ENCODE measurements at regions not wholly inside any gene's neighbourhood (a gene's known extent, or its start where the extent isn't known, plus 50 kb on each side); places are given as distances from the start of the nearest gene placed in this dataset.

DNA sequence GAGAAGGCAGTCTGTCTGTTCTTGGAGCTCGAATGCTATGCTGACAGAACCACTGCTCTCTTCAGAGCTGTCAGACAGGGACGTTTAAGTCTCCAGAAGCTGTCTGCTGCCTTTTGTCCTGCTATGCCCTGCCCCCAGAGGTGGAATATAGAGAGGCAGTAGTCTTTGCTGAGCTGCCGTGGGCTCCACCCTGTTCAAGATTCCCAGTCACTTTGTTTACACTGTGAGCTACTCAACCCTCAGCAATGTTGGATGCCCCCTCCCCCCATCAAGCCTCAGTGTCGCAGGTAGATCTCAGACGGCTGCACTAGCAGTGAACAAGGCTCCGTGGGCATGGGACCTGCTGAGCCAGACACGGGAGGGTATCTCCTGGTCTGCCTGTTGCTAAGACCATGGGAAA lies 344.2 kb downstream of the TMEM161B start:
- Histone ChIP-seq H3K4me1 (ENCODE audit: control insufficient read depth, insufficient read depth, low read length) (no peaks in the 10 kb centered on the region), H3K9me3 (replicated peaks; ENCODE audit: control insufficient read depth, low read depth, low read length) (peaks cover 19% of the 10 kb centered on the region), H3K4me3 (ENCODE audit: low read length) (no peak overlapping the region), H3K27ac (ENCODE audit: low read length) (no peak overlapping the region), H3K36me3 (ENCODE audit: control insufficient read depth, insufficient read depth, low read length) (no peaks in the 10 kb centered on the region), H3K27me3 (ENCODE audit: control insufficient read depth, insufficient read depth, low read length) (no peaks in the 10 kb centered on the region)
- 46% methylated on average over 5 of the region's 7 CpGs for WGBS (ENCODE audit: insufficient coverage)
- DNase-seq, result no peak

DNA sequence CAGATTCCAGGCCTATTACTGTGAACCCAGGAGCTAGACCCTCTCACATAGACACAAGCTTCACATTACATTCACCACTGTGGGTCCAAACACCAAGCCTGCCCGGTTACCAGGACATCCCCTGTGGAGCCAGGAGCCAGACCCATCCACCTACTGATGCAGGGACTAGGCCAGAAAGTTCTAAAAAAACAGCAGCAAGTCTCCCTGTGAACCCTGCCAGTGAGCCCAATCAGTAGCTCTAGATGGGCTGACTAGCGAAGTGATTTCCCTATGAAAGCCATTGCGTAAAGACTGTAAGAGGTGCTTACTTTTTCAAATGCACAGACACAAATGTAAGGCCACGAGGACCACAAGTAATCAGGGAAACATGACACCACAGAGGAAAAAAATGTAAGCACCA lies 352.3 kb downstream of the TMEM161B start:
- no peak for DNase-seq
- H3K27me3 ChIP-seq (ENCODE audit: control insufficient read depth, insufficient read depth, low read length), result no peaks in the 10 kb centered on the region
- 80% methylated on average over 1 of the region's 4 CpGs for WGBS (ENCODE audit: insufficient coverage)
- H3K9me3 ChIP-seq (replicated peaks; ENCODE audit: control insufficient read depth, low read depth, low read length), result peaks cover 9% of the 10 kb centered on the region
- no peak overlapping the region for H3K4me3 ChIP-seq (ENCODE audit: low read length)
- H3K4me1 ChIP-seq (ENCODE audit: control insufficient read depth, insufficient read depth, low read length), result no peaks in the 10 kb centered on the region
- no peak overlapping the region for H3K27ac ChIP-seq (ENCODE audit: low read length)
- no peaks in the 10 kb centered on the region for H3K36me3 ChIP-seq (ENCODE audit: control insufficient read depth, insufficient read depth, low read length)

DNA sequence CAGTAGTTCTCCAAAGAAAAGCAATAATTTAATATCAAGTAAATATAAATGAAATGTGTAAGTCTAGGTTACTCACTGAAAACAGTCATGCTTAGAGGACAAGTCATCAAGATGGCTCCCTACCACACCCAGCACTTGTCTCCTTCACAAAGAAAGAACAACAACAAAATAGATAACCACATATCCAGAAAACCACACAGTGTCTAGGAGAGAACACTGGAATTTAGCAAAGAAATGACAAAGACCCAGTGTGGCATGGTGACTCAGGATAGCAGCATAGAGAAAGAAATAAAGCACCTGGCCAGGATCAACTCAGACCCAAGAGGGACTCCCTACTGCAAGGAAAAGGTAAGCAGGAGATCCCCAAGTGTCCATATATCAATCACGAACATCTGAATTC lies 356.2 kb downstream of the TMEM161B start:
- Histone ChIP-seq H3K27ac (ENCODE audit: low read length) (no peak overlapping the region), H3K36me3 (ENCODE audit: control insufficient read depth, insufficient read depth, low read length) (no peaks in the 10 kb centered on the region), H3K9me3 (replicated peaks; ENCODE audit: control insufficient read depth, low read depth, low read length) (peaks cover 9% of the 10 kb centered on the region), H3K27me3 (ENCODE audit: control insufficient read depth, insufficient read depth, low read length) (no peaks in the 10 kb centered on the region), H3K4me3 (ENCODE audit: low read length) (no peak overlapping the region), H3K4me1 (ENCODE audit: control insufficient read depth, insufficient read depth, low read length) (no peaks in the 10 kb centered on the region)
- DNase-seq, result no peak
- 89% methylated on average over 1 of the region's 1 CpG for WGBS (ENCODE audit: insufficient coverage)

DNA sequence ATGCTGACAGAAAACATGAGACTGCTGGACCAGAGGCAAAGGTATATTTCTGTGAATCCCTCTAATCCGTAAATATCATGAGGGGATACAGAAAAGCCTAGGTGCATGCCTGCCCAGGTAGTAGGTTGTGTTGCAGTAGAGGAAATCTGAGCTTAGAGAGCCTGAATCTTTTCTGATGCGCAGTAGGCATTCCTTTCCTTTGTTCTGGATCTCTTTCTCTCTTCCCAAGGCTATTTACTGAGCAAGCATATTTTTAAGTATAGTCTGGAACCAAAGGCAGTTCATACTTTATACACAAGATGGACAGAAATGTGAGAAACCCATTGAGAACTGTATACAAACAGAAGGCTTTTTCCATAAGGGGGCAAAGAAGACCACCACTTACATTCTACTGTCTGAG lies 359.3 kb downstream of the TMEM161B start:
- Histone ChIP-seq H3K4me1 (ENCODE audit: control insufficient read depth, insufficient read depth, low read length) (no peaks in the 10 kb centered on the region), H3K36me3 (ENCODE audit: control insufficient read depth, insufficient read depth, low read length) (no peaks in the 10 kb centered on the region), H3K27me3 (ENCODE audit: control insufficient read depth, insufficient read depth, low read length) (no peaks in the 10 kb centered on the region), H3K4me3 (ENCODE audit: low read length) (no peak overlapping the region), H3K9me3 (replicated peaks; ENCODE audit: control insufficient read depth, low read depth, low read length) (peaks cover 6% of the 10 kb centered on the region), H3K27ac (ENCODE audit: low read length) (no peak overlapping the region)
- no peak for DNase-seq
- no CpG with 5 or more reads among the region's 2 CpGs for WGBS (ENCODE audit: insufficient coverage)

DNA sequence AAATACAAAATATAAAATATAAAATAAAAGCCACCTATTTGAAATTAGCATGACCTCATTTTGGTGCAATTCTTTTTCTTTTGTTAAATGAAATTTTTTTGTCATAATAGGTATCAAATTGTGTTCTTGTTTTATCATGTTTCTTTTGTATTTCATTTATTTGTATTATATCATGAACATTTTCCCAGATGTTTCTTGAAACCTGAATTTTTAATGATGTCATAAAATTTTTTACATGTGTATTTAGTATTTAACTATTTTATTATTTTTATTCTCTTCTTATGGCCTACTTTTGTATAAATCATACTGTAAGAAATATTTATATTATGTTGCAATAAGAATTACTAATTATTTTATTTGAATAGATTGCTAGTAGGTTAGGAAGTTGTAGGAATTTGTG lies 361.7 kb downstream of the TMEM161B start:
- H3K4me1 ChIP-seq (ENCODE audit: control insufficient read depth, insufficient read depth, low read length), result no peaks in the 10 kb centered on the region
- no peaks in the 10 kb centered on the region for H3K36me3 ChIP-seq (ENCODE audit: control insufficient read depth, insufficient read depth, low read length)
- no peak for DNase-seq
- no peaks in the 10 kb centered on the region for H3K9me3 ChIP-seq (replicated peaks; ENCODE audit: control insufficient read depth, low read depth, low read length)
- H3K27ac ChIP-seq (ENCODE audit: low read length), result no peak overlapping the region
- H3K27me3 ChIP-seq (ENCODE audit: control insufficient read depth, insufficient read depth, low read length), result no peaks in the 10 kb centered on the region
- no peak overlapping the region for H3K4me3 ChIP-seq (ENCODE audit: low read length)

DNA sequence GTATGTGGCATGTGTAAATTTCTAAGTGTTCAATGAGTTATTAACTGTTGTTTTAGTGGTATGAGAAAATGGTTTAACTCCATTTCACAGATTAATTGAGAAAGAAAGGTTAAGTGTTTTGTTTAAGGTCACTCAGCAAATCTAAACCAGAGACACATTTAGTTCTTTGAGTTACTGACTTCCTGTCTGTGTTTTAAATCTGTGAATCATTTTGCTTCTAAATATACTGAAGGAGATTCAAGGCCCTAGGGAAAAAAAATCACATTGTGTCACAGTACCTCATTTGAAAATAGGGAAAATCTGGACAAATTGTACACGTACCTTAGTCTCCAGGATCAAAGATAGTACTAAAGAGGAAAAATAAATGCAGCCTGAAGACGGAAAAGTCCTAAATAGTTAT lies 368.2 kb downstream of the TMEM161B start:
- no CpG with 5 or more reads among the region's 2 CpGs for WGBS (ENCODE audit: insufficient coverage)
- peak; percentile 10 for DNase-seq
- H3K9me3 ChIP-seq (replicated peaks; ENCODE audit: control insufficient read depth, low read depth, low read length), result no peaks in the 10 kb centered on the region
- no peak overlapping the region for H3K27ac ChIP-seq (ENCODE audit: low read length)
- no peaks in the 10 kb centered on the region for H3K36me3 ChIP-seq (ENCODE audit: control insufficient read depth, insufficient read depth, low read length)
- no peak overlapping the region for H3K4me3 ChIP-seq (ENCODE audit: low read length)
- no peaks in the 10 kb centered on the region for H3K27me3 ChIP-seq (ENCODE audit: control insufficient read depth, insufficient read depth, low read length)
- H3K4me1 ChIP-seq (ENCODE audit: control insufficient read depth, insufficient read depth, low read length), result no peaks in the 10 kb centered on the region

DNA sequence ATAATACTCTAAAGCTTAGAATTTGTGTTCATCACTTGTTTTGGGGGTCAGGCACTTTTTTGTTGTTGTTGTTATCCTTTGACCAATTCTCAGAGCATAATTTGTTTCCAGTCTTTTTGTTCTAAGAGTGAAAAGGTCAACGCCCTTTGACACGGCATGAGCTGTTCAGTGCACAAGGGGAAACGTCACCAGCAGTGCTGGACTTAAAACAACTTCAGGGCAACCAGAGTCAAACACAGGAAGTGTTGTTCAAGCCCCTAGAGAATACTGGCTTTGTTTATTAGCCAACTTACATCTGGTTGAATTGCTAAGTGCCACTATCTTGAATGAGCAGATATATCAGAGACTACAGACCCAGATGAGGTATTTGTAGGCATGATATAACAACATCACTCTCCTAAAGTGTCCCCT lies 368.9 kb downstream of the TMEM161B start:
- Histone ChIP-seq H3K9me3 (replicated peaks; ENCODE audit: control insufficient read depth, low read depth, low read length) (no peaks in the 10 kb centered on the region), H3K4me1 (ENCODE audit: control insufficient read depth, insufficient read depth, low read length) (no peaks in the 10 kb centered on the region), H3K4me3 (ENCODE audit: low read length) (no peak overlapping the region), H3K27me3 (ENCODE audit: control insufficient read depth, insufficient read depth, low read length) (no peaks in the 10 kb centered on the region), H3K36me3 (ENCODE audit: control insufficient read depth, insufficient read depth, low read length) (no peaks in the 10 kb centered on the region), H3K27ac (ENCODE audit: low read length) (no peak overlapping the region)
- DNase-seq, result peak; percentile 52
- WGBS (ENCODE audit: insufficient coverage), result 27% methylated on average over 2 of the region's 3 CpGs

DNA sequence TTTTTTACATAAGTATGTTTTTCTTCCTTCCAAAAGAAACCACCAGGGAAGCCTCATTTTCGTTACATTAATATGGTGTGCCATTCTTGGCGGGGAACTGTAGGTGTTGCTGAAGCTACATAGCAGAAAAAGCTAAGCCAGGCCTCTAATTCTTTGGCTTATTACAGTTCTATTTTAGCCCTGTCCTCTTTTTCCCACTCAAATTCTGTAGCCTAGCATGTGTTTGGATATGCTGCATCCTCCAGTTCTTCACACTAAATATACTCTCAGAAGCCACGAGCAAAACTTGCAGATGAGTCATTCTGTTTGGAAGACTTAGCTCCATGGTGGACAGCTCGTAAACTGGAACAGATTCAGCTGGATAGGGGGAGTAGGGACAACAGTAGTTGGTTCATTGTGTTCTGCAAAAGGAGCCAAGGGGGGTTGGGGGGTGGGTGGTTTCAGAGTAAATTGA lies 369.4 kb downstream of the TMEM161B start:
- WGBS (ENCODE audit: insufficient coverage), result no CpG with 5 or more reads among the region's 4 CpGs
- Histone ChIP-seq H3K4me1 (ENCODE audit: control insufficient read depth, insufficient read depth, low read length) (no peaks in the 10 kb centered on the region), H3K4me3 (ENCODE audit: low read length) (no peak overlapping the region), H3K27me3 (ENCODE audit: control insufficient read depth, insufficient read depth, low read length) (no peaks in the 10 kb centered on the region), H3K36me3 (ENCODE audit: control insufficient read depth, insufficient read depth, low read length) (no peaks in the 10 kb centered on the region), H3K27ac (ENCODE audit: low read length) (no peak overlapping the region), H3K9me3 (replicated peaks; ENCODE audit: control insufficient read depth, low read depth, low read length) (no peaks in the 10 kb centered on the region)
- peak; percentile 56 for DNase-seq

DNA sequence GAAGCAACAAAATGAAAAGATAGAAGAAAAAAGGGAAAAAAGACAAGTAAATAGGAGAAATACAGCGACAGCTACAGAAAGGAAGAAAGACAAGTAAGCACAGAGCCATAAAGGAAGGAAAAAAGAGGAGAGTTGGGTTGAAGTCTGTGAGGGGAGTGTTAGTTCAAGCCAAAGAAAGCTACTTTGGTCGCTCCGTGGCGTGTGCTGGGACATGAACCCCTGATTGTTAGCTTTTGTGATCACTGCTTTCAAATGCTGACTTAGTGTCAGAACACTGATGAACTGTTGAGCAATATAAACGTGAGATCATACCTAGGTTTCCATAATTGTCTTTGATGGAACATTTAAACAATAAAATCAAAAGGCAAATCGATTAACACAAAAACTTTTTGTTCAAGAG lies 370.1 kb downstream of the TMEM161B start:
- H3K4me3 ChIP-seq (ENCODE audit: low read length), result no peak overlapping the region
- no peaks in the 10 kb centered on the region for H3K4me1 ChIP-seq (ENCODE audit: control insufficient read depth, insufficient read depth, low read length)
- H3K9me3 ChIP-seq (replicated peaks; ENCODE audit: control insufficient read depth, low read depth, low read length), result no peaks in the 10 kb centered on the region
- no peaks in the 10 kb centered on the region for H3K36me3 ChIP-seq (ENCODE audit: control insufficient read depth, insufficient read depth, low read length)
- 72% methylated on average over 4 of the region's 6 CpGs for WGBS (ENCODE audit: insufficient coverage)
- H3K27me3 ChIP-seq (ENCODE audit: control insufficient read depth, insufficient read depth, low read length), result no peaks in the 10 kb centered on the region
- no peak for DNase-seq
- H3K27ac ChIP-seq (ENCODE audit: low read length), result no peak overlapping the region

DNA sequence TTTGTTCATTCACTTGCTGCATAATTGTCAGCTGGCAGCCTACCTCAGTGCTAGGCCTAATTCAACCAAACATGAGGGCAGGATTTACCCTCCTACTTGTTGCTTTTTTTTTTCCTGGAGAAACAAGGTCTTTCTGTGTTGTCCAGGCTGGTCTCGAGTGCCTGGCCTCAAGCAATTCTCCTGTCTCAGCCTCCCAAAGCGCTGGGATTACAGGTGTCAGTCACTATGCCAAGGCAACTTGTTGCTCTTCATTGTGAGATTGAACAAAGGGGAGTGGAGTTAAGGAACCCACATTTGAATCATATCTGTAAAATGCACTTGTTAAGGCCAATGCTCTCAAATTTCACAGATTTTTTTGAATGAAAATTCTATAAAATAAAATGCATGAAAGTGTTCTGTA lies 380.5 kb downstream of the TMEM161B start:
- no peaks in the 10 kb centered on the region for H3K27me3 ChIP-seq (ENCODE audit: control insufficient read depth, insufficient read depth, low read length)
- H3K4me1 ChIP-seq (ENCODE audit: control insufficient read depth, insufficient read depth, low read length), result no peaks in the 10 kb centered on the region
- no peak overlapping the region for H3K27ac ChIP-seq (ENCODE audit: low read length)
- no peaks in the 10 kb centered on the region for H3K36me3 ChIP-seq (ENCODE audit: control insufficient read depth, insufficient read depth, low read length)
- 60% methylated on average over 1 of the region's 2 CpGs for WGBS (ENCODE audit: insufficient coverage)
- no peak for DNase-seq
- H3K9me3 ChIP-seq (replicated peaks; ENCODE audit: control insufficient read depth, low read depth, low read length), result no peaks in the 10 kb centered on the region
- H3K4me3 ChIP-seq (ENCODE audit: low read length), result no peak overlapping the region

DNA sequence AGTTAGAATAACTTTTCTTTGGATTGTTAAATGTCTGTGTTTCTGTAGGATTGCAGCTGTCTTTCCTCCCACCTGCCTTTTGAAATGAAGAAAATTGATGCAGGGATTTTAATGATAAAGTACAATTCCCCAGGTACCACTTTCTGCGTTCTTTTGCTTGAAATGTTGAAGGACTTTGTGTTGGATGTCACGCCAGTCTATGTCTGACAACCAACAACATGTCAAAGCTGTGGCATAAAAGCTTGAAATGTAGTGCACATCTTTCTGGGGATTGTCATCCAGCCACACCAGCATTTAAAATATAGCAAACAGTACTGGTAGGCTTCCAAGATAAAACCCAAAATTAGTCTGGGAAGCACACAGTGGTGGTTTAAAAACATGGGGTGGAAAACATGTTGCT lies 381.4 kb downstream of the TMEM161B start:
- no CpG with 5 or more reads among the region's 2 CpGs for WGBS (ENCODE audit: insufficient coverage)
- Histone ChIP-seq H3K4me3 (ENCODE audit: low read length) (no peak overlapping the region), H3K27me3 (ENCODE audit: control insufficient read depth, insufficient read depth, low read length) (no peaks in the 10 kb centered on the region), H3K27ac (ENCODE audit: low read length) (no peak overlapping the region), H3K9me3 (replicated peaks; ENCODE audit: control insufficient read depth, low read depth, low read length) (no peaks in the 10 kb centered on the region), H3K4me1 (ENCODE audit: control insufficient read depth, insufficient read depth, low read length) (no peaks in the 10 kb centered on the region), H3K36me3 (ENCODE audit: control insufficient read depth, insufficient read depth, low read length) (no peaks in the 10 kb centered on the region)
- DNase-seq, result no peak

Data from muscle of leg (tissue), 3 donors.